Right hindlimb (tissue), 1 donor: ENCODE measurements at regions not wholly inside any gene's neighbourhood (a gene's known extent, or its start where the extent isn't known, plus 50 kb on each side); places are given as distances from the start of the nearest gene placed in this dataset.
"Not testable (repeated sequence)": the region's sequence is repeated elsewhere in the genome, so short reads cannot be mapped to it uniquely, and the experiment has no call there.

Source experiments
- DNase-seq: peaks from one replicate; pipeline ENCODE4 v3.0.0-alpha.2; 2018

DNA sequence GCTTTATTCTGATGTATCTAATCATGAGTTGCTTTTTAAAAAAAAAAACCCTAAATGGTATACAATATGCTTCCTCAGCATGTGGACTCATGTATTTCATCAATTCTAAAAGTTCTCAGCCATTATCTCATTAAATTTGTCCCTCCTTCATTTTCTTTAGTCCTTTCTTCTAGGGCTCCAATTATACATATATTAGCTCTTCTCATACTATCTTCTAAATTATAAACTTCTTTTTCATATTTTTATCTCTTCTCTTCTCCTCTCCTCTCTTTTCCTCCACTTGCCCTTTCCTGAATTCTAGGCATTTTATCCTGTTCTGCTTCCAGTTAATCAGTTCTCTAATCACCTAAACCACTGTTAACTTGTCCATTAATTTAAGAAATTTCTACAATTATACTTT is 55.0 kb upstream of the IL33 start:
- no peak for DNase-seq

DNA sequence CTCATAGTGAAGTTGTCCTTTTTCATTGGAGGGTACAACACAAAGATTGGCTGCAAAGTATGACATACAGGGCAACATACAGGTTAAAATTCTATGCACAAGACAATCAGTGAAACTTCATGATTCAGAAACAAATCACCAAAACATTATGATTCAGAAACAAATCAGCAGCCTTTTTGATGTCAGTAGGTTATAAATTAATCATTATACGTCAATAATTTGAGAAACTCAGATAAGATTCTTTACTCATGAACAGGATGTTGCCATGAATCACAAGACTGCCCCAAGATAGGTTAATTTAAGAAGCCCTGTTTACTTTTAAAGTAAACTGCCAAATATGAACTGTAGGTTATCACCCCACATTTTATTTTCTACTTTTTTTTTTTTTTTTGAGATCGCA is 62.2 kb upstream of the IL33 start:
- no peak for DNase-seq

DNA sequence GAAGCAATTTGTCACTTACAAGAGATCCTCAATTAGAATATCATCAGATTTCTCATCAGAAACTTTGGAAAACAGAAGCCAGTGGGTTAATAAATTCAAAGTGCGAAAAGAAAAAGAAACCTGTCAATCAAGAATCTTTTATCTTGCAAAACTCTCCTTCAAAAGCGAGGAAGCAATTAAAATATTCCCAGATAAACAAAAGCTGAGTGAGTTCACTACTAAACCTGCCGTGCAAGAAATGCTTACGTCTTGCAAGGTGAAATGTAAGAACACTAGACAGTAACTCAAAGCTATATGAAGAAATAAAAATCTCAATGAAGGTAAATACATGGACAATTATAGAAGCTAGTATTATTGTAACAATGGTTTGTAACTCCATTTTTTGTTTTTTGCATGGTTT is 62.8 kb upstream of the IL33 start:
- no peak for DNase-seq

DNA sequence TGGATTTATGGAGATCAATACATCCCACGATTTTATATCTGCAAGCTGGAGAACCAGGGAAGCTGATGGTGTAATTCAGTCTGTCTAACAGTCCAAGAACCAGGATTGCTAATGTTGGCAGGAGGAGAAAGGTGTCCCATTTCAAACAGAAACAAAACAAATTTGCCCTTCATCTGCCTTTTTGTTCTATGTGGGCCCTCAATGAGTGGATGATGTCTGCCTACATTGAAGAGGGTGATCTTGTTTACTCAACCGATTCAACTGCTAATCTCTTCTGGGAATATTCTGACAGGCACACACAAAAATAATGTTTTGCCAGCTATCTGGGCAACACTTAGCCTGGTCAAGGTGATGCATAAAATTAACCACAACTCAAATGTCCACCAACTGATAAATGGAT is 65.1 kb upstream of the IL33 start:
- no peak for DNase-seq

DNA sequence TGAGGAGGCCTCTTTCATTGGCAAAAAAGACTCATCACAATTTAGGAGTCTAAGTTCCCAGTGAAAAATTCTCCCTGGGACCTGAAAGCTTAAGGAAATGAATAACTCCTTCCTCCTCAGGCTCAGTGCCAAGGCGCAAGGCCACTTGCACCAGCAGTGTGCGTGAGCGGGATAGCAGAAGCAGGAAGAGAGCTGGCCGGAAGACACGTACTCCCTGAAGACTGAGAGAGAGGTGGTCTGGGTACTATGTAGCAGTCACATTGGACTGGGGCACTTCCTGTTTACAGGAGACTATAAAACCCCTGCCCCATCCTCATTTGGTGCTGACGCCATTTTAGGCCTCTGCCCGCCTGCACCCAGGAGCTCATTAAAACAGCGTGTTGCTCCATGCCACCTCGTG is 66.3 kb upstream of the IL33 start:
- DNase-seq = no peak

DNA sequence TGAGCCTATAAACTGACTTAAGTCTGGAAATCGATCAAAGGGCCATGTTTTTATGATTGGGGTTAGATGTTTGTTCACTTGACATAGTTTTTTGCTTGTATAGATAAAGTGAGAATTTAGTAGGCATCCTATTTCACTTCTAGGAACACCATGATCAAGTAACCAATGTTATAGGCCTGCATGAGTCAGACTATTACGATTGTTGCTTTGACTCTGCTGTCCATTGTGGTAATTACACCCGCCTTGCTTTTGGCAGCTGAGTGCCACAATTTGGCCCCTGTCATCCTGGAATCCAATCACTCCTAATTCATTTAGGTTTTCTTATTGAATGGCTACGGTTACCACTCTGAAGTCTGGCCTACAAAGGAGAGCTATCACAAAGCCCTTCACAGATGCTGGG is 67.8 kb upstream of the IL33 start:
- no peak for DNase-seq

DNA sequence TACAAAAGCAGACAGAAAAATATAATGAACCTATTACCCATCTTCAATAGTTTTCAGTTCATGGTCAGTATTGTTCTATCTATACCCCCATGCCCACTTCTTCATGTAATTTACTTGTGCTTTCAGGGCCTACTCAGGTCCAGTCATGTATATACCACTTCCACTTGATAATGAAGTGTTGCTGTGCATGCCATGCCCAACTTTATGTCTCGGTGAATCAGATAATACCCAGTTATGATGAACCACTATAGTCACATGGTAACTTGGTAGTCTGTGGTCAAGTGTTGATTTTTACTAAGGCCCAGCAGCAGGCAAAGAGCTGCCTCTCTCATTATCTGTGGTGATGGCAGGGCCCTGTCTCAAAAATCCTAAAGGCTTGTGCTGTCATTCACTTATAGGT is 70.7 kb upstream of the IL33 start:
- DNase-seq = no peak

DNA sequence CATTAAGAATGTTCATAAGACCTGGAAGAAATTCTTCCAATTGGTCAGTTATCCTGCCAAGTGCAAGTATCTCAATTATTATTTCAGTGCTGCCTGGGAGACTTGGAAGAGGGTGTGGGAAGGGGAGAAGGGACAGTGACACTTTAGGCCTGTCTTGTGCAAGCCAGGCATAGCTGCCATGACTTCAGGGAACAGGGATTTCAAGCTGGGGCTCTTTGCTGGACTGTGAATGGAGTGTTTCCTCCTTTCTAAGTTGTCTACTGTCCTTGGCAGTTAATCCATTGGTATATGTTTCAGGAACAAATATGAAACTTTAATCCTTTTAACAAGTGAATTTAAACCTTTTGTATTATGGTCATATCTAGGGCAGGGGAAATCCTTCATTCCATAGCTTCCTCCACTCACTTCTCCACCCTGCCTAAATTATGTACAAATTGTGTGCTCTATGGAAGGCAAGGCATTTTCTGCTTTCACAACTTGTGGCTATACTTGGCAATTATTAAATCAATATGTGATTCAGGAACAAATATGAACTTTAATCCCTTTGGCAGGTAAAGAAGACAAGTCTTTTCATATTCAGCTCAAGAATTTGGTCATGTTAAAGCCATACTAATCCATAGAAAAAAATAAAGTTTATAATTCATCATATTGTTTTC is 72.7 kb upstream of the IL33 start:
- DNase-seq = no peak

DNA sequence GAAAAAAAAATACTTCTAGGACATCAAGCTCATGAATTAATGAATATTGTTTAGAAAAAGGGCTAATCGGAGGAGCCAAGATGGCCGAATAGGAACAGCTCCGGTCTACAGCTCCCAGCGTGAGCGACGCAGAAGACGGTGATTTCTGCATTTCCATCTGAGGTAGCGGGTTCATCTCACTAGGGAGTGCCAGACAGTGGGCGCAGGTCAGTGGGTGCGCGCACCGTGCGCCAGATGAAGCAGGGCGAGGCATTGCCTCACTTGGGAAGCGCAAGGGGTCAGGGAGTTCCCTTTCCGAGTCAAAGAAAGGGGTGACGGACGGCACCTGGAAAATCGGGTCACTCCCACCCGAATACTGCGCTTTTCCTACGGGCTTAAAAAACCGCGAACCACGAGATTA is 79.8 kb upstream of the IL33 start:
- not testable (repeated sequence) for DNase-seq

DNA sequence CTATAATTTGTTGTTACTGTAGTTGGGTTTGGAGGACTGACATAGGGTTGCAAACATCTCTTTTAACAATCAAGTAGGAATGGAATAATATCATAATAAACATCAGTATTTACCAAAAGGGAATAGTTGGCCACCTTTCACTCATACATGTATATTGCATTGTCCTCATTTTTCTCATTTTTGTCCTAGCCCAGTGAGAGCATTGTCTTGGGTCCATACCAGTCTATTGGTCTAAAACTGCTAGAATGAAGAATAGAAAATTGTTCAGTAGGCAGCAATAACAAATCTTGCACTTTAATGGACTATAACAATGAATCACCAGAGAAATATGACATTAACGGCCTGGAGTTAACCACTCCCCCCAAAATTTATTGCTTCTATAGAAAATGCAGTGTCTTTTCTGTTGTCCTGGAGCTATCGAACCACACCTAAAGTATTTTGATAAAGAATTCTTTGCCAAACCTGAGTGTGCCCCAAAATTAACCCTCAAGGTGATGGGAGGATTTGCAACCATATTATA is 80.9 kb upstream of the IL33 start:
- DNase-seq = no peak

DNA sequence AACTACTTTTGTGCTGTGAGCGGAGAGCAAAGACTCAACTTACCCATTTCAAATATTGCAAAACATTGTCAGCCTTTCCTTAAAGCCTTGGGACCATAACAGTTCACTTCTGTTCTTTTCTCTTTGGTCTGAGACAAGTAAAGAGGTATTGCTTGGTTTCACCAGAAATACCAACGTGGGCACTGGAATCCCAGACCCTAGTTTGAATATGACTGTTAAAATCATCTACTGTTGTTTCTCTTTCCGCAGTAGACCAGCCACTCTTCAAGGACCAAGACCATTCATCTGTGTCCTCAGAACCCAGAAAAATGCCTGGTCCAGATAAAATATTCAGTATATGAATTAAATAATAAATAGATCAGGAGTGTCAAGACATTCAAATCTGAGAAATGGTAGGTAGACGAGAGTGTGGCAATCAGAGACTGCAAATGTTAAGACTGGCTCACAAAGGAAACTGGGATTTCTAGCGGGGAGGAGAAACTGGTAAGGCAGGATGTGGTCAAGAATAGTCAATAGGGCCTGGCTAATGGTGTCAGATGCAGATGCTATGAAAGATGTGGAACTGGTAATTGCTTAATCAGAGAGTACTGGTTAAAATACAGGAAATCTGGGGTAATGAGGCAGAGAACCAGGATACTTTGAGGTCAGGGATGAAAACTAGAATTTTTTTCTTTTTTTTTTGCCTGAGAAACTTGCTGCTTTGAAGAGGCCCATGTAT is 82.1 kb upstream of the IL33 start:
- DNase-seq = no peak

DNA sequence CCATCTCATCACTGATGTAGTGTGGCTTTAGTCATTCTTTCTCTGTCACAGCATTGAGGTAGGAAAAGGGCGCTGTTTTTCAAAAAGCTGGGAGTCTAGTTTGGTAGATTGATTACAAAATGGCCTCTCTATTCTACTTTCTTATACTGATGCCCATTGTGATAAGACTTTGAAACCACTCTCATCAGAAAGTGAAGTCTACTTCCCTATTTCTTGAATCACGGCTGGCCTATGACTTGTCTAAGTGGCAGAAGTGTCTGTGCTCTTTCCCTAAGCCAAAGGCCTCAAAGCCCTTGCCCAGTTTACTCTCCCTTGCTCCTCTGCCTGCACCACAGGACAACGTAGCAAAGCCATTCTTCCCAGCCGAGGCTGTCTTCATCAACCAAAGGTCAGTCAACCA is 83.0 kb upstream of the IL33 start:
- DNase-seq = no peak

DNA sequence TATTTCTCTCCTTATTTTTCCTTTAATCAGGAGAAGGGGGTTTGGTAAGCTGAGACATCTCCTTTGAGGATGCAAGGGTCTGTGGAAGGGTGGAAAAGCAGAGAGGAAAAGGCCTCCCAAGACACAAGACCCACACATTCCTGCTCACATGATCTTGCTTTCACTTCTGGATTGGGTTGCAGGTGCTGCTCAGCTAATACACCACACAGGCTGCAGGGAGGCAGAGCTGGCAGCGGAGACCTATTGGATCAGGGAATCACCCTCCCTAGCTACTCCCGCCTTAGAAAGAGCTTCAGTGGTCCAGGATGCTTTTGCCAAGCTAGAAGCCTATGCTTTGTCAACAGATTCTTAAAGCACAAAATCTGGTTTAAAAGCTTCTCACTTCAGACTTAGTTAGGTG is 87.6 kb upstream of the IL33 start:
- no peak for DNase-seq

DNA sequence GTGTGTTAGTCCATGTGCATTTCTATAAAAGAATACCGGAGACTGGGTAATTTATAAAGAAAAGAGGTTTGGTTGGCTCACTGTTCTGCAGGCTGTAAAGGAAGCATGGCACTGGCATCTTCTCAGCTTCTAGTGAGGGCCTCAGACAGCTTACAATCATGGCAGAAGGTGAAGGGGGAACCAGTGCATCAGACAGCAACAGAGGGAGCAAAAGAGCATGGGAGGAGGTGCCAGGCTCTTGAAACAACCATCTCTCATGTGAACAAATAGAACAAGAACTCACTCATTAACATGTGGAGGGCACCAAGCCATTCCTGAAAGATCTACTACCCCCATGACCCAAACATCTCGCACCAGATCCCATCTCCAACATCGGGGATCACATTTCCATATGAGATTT is 89.2 kb upstream of the IL33 start:
- no peak for DNase-seq

DNA sequence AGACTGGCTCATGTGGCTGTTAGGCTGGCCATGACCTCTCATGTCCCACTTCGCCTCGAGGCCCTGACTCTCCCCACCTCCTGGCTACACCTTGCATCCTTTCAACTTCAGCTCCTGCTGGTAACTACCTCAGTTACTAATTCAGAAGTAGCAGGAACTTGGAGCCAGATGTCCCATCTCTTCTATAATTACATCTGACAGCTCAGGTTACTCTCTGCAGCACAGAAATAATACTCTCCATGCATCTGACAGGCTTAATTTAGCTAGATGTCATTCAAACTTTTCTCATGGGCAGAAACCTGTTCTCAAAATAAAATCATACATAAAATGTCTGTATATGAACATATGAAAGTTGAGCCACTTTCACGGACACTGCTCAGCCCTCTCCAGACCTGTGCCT is 92.2 kb upstream of the IL33 start:
- no peak for DNase-seq

DNA sequence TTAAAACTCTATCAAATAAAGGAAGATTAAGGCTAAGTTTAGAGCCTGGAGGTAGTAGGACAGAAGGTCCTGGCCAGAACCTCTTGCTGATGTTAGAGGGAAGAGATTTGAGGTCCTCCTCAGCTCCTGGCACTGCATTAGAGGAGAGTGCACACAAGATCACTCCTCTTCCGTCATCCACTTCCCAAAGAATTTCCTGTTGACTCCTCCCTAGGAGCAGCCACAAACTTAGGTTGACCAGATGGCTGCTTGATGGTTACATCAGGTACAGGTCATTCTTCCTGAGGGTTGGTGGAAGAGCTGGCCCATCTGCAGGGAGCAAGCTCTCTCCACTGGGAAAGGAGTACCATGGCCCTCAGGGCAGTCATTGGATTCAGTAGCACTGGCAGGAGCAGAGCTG is 93.9 kb upstream of the IL33 start:
- DNase-seq = no peak

DNA sequence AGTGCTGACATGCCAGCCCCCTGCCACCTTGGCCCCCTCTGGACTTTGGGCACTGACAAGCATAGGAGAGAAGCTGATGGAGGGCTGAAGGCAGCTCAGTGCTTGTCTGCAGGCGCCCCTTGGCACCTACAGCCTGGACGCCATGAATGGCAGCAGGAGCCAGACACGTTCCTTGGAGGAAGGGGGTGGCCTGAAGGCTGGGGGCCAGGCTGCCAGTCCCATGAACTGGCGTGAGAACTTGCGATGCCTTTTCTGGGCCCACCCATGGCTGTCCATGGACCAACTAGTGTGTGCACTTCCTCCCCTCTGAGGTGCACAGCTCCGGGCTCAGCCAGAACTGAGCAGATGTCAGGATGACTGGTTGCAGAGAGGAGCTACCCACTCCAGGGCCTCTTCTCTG is 99.0 kb upstream of the RANBP6 start:
- no peak for DNase-seq

DNA sequence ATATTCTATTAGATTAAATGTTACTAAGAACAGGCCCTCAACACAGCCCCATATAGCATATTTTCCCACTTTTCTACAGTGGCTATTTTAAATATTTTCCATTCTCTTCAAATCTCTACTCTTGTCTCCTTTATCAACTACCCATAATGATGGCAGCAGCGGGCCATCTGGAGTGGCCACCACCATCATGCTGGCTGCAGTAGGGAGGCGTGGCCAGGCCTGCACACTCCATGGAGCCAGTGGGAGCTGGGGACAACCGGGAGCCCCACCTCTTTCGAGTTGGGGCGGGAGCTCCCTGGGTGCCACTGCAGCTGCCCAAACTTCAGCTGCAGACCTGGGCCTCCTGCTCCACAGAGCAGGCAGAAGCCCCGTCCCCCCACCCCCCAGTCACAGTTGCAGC is 98.4 kb upstream of the RANBP6 start:
- DNase-seq = no peak

DNA sequence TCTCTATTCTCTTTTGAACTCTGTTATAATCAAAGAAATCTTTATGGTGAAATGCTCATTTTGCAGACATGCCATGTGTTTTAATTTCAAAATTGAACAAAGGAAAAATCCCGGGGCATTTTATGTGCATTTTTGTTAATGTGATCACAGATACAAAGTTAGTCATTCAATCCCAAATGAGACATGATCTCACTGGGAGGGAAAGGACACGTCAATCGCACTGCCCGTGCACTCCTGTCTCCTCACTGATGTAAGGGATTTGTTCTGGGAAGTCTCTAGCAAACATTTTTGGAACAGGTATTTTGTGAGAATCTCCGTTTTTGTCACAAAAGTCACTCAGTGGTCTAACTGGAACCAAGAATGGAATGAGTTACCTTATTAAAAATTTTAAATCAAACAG is 97.9 kb upstream of the RANBP6 start:
- no peak for DNase-seq

DNA sequence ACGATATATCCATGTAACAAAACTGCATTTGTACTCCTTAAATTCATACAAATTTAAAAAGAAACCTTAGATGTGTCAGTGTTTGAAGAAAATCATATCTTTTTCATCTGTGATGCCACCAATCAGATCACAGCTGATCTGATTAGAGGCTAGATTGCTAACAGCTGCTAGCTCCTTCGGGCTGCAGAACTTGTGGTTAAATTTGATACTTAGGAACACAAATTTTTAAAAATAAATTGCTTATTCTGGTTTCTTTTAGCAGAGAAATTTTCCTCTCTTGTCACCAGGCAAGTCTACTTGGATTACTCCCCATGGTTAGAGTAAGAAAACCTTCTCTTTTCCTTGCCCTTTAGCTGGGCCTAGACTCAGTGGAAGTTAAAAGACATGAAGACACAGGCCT is 94.6 kb upstream of the RANBP6 start:
- DNase-seq = no peak

DNA sequence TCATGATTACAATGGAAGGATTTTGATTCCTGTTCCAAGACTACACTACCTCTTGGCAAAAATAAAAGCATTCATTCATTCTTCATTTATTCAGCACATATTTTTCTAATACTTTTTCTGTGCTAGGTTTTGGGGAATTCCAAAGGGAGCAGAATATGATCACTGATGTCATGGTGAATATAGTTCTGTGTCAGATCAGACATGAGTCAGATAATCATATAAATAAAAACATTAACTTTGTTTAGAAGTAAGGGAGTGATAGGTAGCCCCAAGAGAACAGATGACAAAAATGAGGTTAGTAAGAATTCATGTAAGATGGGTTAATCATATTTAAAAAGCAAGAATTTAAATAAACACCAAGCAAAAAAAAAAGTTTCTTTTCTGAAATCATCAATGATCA is 94.1 kb upstream of the RANBP6 start:
- DNase-seq = no peak

DNA sequence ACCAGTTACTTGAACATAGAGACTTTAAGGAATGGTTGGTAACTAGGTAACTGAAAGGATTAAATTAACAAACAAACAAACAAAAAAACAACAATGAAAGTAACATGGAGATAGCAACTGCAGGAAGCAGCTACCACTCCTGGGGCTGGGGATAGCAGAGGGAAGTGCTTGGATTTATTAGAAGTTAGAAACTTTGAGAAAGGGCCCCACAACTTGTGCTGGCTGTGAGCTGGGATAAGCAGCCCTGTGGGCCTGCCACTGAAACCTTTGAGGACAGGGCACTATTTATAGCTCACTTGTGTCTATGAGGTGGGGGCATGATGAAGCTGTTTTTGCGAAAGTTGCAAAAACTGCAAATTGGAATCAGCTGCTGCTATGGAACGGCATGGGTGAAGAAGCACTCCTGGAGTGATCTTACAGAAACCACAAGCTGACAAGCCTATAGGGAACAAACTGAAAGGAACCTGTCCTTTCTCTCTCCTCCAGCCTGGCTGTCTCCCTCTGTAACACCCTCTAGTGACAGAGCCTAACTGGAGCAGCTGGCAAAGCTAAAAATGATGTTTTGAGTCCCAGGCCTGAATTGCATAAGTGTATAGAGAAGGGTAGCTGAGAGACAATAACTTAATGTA is 91.4 kb upstream of the RANBP6 start:
- DNase-seq = peak; percentile 24

DNA sequence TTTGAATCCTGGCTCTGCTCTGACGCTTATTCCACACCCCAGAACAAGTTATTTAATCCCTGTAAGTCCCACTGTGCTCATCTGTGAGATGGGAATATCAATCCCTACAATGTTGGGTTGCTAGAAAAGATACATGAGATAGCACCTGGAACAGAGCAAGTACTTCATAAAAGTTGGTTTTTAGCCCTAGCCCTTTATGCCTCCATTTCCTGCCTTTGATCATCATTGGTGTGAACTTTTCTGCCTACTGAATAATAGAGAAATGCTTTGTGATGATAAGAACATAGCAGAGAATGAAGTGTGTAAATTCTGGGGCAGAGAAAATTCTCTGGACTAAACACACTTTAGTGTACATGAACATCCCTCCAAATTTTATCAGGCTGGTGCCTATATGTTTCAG is 90.3 kb upstream of the RANBP6 start:
- DNase-seq = no peak

DNA sequence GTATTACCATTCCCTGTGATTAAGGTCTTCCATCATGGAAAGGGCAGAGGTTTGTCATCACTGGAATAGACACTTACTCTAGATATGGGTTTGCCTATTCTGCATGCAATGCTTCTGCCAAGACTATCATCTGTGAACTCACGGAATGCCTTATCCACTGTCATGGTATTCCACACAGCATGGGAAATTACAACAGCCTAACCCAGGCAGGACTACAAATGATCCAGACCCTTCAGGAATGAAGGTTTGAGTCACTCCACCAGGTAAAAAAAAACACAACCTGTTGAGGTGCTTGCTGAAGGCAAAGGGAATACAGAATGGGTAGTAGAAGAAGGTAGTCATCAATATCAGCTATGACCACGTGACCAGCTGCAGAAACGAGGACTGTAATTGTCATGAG is 89.0 kb upstream of the RANBP6 start:
- not testable (repeated sequence) for DNase-seq
